Calu3 (cell line): ENCODE measurements at regions not wholly inside any gene's neighbourhood (a gene's known extent, or its start where the extent isn't known, plus 50 kb on each side); places are given as distances from the start of the nearest gene placed in this dataset.

Experiments
- BruUV-seq: library from RNA; stranded (reverse); fragments of 400-500 nt; replicated peaks from 2 replicates; lab custom pipeline; 2021; lab: Mats Ljungman, UMichigan
- CTCF ChIA-PET: fragments of 300-600 bp; sonication (Branson Sonifier 250); formaldehyde crosslinking; loops from one replicate; lab custom pipeline; 2022; ENCODE audit warnings: antibody characterized with exemption; lab: Charles Lee
- DNase-seq: peaks from one replicate; pipeline ENCODE4 v3.0.0; 2022
- H3K27ac Mint-ChIP-seq: one replicate; pipeline ENCODE4 v1.8.0; 2022; ENCODE audit warnings: mixed read lengths; ENCODE audit not compliant: unreplicated experiment
- H3K27me3 Mint-ChIP-seq: one replicate; pipeline ENCODE4 v1.8.0; 2022; ENCODE audit warnings: mixed read lengths; ENCODE audit not compliant: unreplicated experiment
- H3K36me3 Mint-ChIP-seq: one replicate; pipeline ENCODE4 v1.8.0; 2022; ENCODE audit warnings: mild to moderate bottlenecking, moderate library complexity, mixed read lengths; ENCODE audit not compliant: insufficient read depth, unreplicated experiment
- H3K4me1 Mint-ChIP-seq: one replicate; pipeline ENCODE4 v1.8.0; 2022; ENCODE audit warnings: mild to moderate bottlenecking, low read depth, mixed read lengths; ENCODE audit not compliant: unreplicated experiment
- H3K4me3 Mint-ChIP-seq: one replicate; pipeline ENCODE4 v1.8.0; 2022; ENCODE audit warnings: mild to moderate bottlenecking, low read depth, moderate library complexity, mixed read lengths; ENCODE audit not compliant: unreplicated experiment
- H3K9me3 Mint-ChIP-seq: one replicate; pipeline ENCODE4 v1.8.0; 2022; ENCODE audit warnings: low read depth, mixed read lengths; ENCODE audit not compliant: unreplicated experiment
- CTCF ChIP-seq: fragments of 200-600 bp; IDR thresholded peaks from one replicate; pipeline ENCODE4 v1.8.0; 2022; ENCODE audit warnings: antibody characterized with exemption; ENCODE audit not compliant: unreplicated experiment
- intact Hi-C: fragments of 100-400 bp; cut with micrococcal nuclease; formaldehyde crosslinking; loops from one replicate; pipeline ENCODE4 v1.10.0; 2022; ENCODE audit not compliant: unreplicated experiment

GRCh38 chr1:232459087-232459486 lies 170.8 kb downstream of the SIPA1L2 start:
- H3K27ac Mint-ChIP-seq: no peak overlapping the region
- H3K4me3 Mint-ChIP-seq: no peak overlapping the region
- CTCF ChIA-PET: no interaction called here
- no peaks in the 10 kb centered on the region for H3K27me3 Mint-ChIP-seq
- intact Hi-C loops: no loop called here
- no TSS peak for BruUV-seq
- no peak for DNase-seq
- no peaks in the 10 kb centered on the region for H3K4me1 Mint-ChIP-seq
- peaks cover 7% of the 10 kb centered on the region for H3K9me3 Mint-ChIP-seq
- no peak for TF ChIP-seq CTCF
- H3K36me3 Mint-ChIP-seq: no peaks in the 10 kb centered on the region

- Mint-ChIP-seq H3K36me3 (no peaks in the 10 kb centered on the region), H3K9me3 (peaks cover 7% of the 10 kb centered on the region), H3K27ac (no peak overlapping the region), H3K4me3 (no peak overlapping the region), H3K27me3 (no peaks in the 10 kb centered on the region), H3K4me1 (no peaks in the 10 kb centered on the region)
- no peak for DNase-seq
- no TSS peak for BruUV-seq
- CTCF ChIA-PET: no interaction called here
- no peak for TF ChIP-seq CTCF
- intact Hi-C loops: no loop called here
Measured at GRCh38 chr1:232457595-232457994, 172.3 kb downstream of the SIPA1L2 start.

GRCh38 chr1:232456714-232457113 lies 173.2 kb downstream of the SIPA1L2 start:
- BruUV-seq: no TSS peak
- CTCF ChIA-PET: no interaction called here
- TF ChIP-seq CTCF: no peak
- DNase-seq: no peak
- Mint-ChIP-seq H3K4me1 (no peaks in the 10 kb centered on the region), H3K27me3 (no peaks in the 10 kb centered on the region), H3K36me3 (no peaks in the 10 kb centered on the region), H3K27ac (no peak overlapping the region), H3K9me3 (peaks cover 7% of the 10 kb centered on the region), H3K4me3 (no peak overlapping the region)
- intact Hi-C loops: no loop called here

GRCh38 chr1:232454227-232454886 lies 175.6 kb downstream of the SIPA1L2 start:
- intact Hi-C loops: no loop called here
- BruUV-seq: no TSS peak
- Mint-ChIP-seq H3K27ac (no peak overlapping the region), H3K4me3 (no peak overlapping the region), H3K27me3 (no peaks in the 10 kb centered on the region), H3K4me1 (no peaks in the 10 kb centered on the region), H3K36me3 (no peaks in the 10 kb centered on the region), H3K9me3 (peaks cover 7% of the 10 kb centered on the region)
- CTCF ChIA-PET: no interaction called here
- TF ChIP-seq CTCF: no peak
- no peak for DNase-seq
